ENCODE measurements at regions not wholly inside any gene's neighbourhood (a gene's known extent, or its start where the extent isn't known, plus 50 kb on each side); places are given as distances from the start of the nearest gene placed in this dataset.

DNA sequence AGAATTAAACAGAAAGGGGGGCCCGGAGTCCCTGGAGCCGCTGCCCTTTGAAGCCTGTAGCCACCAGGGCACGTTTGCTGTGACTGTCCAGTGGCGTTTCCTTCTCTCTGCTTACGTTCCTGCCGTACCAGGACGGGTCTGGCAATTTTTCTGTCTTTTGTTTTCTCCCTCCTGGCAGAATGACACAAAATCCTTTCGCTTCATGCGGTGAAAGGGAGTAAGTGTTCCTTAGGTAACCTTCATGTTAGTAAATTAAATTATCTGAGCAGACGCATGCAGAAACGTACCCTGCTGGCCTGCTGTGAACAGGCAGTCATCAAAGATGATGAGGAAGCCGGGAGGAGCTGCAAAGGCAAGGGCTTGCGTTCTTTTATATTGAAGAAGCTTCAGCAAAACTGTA, 299.3 kb upstream of the ARGLU1 start:
- TF ChIP-seq, protein P1, sequence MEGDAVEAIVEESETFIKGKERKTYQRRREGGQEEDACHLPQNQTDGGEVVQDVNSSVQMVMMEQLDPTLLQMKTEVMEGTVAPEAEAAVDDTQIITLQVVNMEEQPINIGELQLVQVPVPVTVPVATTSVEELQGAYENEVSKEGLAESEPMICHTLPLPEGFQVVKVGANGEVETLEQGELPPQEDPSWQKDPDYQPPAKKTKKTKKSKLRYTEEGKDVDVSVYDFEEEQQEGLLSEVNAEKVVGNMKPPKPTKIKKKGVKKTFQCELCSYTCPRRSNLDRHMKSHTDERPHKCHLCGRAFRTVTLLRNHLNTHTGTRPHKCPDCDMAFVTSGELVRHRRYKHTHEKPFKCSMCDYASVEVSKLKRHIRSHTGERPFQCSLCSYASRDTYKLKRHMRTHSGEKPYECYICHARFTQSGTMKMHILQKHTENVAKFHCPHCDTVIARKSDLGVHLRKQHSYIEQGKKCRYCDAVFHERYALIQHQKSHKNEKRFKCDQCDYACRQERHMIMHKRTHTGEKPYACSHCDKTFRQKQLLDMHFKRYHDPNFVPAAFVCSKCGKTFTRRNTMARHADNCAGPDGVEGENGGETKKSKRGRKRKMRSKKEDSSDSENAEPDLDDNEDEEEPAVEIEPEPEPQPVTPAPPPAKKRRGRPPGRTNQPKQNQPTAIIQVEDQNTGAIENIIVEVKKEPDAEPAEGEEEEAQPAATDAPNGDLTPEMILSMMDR (IDR thresholded peaks at IDR 0.05; ENCODE audit: low read depth, low read length): no peak
- TF ChIP-seq POLR2A (IDR thresholded peaks at IDR 0.05; ENCODE audit: extremely low read depth, insufficient read length): no peak
- TF ChIP-seq MYC (IDR thresholded peaks at IDR 0.05; ENCODE audit: low read depth, low read length): no peak
- TF ChIP-seq, protein P2, sequence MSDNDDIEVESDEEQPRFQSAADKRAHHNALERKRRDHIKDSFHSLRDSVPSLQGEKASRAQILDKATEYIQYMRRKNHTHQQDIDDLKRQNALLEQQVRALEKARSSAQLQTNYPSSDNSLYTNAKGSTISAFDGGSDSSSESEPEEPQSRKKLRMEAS (IDR thresholded peaks at IDR 0.05; ENCODE audit: low read depth, low read length): no peak
- no peak for DNase-seq (ENCODE audit: low read depth)
- H3K4me3 ChIP-seq (ENCODE audit: low read depth, low read length): no peak overlapping the region

- no peak for DNase-seq (ENCODE audit: low read depth)
- TF ChIP-seq, protein P1 (IDR thresholded peaks at IDR 0.05; ENCODE audit: low read depth, low read length): no peak
- TF ChIP-seq, protein P2 (IDR thresholded peaks at IDR 0.05; ENCODE audit: low read depth, low read length): no peak
- TF ChIP-seq MYC (IDR thresholded peaks at IDR 0.05; ENCODE audit: low read depth, low read length) (no peak), POLR2A (IDR thresholded peaks at IDR 0.05; ENCODE audit: extremely low read depth, insufficient read length) (no peak)
- H3K4me3 ChIP-seq (ENCODE audit: low read depth, low read length): no peak overlapping the region
Observed at GRCh38 chr13:106865716-106866440, 297.9 kb upstream of the ARGLU1 start.

- H3K4me3 ChIP-seq (ENCODE audit: low read depth, low read length): no peak overlapping the region
- no peak for DNase-seq (ENCODE audit: low read depth)
- no peak for TF ChIP-seq POLR2A (IDR thresholded peaks at IDR 0.05; ENCODE audit: extremely low read depth, insufficient read length)
- TF ChIP-seq, protein P1 (IDR thresholded peaks at IDR 0.05; ENCODE audit: low read depth, low read length): no peak
- TF ChIP-seq, protein P2 (IDR thresholded peaks at IDR 0.05; ENCODE audit: low read depth, low read length): no peak
Observed at GRCh38 chr13:106859533-106859904, 291.6 kb upstream of the ARGLU1 start.

DNA sequence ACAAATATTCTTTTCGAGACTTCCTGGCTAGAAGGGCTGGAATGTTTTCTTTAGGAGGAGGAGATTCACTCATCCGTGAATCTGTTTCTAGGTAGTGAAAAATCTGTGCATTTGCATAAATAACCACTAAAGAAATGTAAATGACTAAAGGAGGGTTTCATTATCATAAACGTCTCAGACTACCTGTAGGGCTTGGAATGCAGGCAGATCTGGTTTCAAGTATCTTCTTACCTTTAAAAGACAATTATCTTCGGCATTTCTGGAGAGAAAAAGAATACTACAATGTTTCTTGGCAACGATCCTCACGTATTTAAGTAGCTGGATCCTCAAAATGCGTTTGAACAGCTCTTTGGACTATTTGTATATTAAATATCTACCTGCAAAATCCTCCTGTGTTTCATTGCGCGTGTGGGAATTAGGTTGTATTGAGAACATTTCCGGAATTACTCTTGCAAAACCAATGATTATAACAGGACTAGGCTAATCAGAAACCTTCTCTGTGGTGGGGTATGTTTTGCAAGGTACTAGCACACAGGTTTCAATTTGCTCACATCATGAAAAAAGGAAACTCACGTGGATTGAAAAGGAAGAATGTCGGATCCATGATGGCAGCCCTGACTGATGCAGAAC, 291.1 kb upstream of the ARGLU1 start:
- TF ChIP-seq, protein P1 (IDR thresholded peaks at IDR 0.05; ENCODE audit: low read depth, low read length): no peak
- TF ChIP-seq MYC (IDR thresholded peaks at IDR 0.05; ENCODE audit: low read depth, low read length) (no peak), POLR2A (IDR thresholded peaks at IDR 0.05; ENCODE audit: extremely low read depth, insufficient read length) (no peak)
- TF ChIP-seq, protein P2 (IDR thresholded peaks at IDR 0.05; ENCODE audit: low read depth, low read length): no peak
- H3K4me3 ChIP-seq (ENCODE audit: low read depth, low read length): no peak overlapping the region
- DNase-seq (ENCODE audit: low read depth): no peak

DNA sequence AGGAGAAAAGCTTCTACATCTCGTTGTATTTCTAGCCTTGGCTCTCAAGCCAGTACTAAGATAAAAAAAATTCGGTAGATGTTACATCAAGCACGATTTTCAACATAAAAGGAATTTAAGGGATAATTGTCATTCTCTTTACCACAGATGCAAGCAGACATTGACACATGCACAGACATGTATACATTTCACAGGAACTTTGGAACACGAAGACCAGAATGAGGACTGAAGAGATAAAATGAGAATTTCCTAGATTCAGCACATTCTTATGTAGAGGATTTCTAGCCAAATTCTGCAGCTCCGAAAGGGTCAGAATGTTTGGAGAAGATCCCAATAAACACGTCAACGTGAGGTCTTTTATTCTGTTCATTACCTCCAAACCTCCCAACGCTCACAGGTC, 284.5 kb upstream of the ARGLU1 start:
- H3K4me3 ChIP-seq (ENCODE audit: low read depth, low read length): no peak overlapping the region
- no peak for DNase-seq (ENCODE audit: low read depth)
- TF ChIP-seq, protein P1 (IDR thresholded peaks at IDR 0.05; ENCODE audit: low read depth, low read length): no peak
- TF ChIP-seq MYC (IDR thresholded peaks at IDR 0.05; ENCODE audit: low read depth, low read length) (no peak), POLR2A (IDR thresholded peaks at IDR 0.05; ENCODE audit: extremely low read depth, insufficient read length) (no peak)
- TF ChIP-seq, protein P2 (IDR thresholded peaks at IDR 0.05; ENCODE audit: low read depth, low read length): no peak

Data from NB4 (cell line).